GM19035 (cell line): ENCODE measurements at regions not wholly inside any gene's neighbourhood (a gene's known extent, or its start where the extent isn't known, plus 50 kb on each side); places are given as distances from the start of the nearest gene placed in this dataset.
A peak's percentile ranks its signal among the peaks of the same experiment; 100 is the strongest.

Source experiments
- ATAC-seq: cut with Tn5 transposase; IDR thresholded peaks from one replicate; pipeline ENCODE4 v1.9.1; 2021; ENCODE audit not compliant: unreplicated experiment

GRCh38 chr4:41427306-41427882 lies 110.6 kb upstream of the LIMCH1 start:
- ATAC-seq, result no peak

DNA sequence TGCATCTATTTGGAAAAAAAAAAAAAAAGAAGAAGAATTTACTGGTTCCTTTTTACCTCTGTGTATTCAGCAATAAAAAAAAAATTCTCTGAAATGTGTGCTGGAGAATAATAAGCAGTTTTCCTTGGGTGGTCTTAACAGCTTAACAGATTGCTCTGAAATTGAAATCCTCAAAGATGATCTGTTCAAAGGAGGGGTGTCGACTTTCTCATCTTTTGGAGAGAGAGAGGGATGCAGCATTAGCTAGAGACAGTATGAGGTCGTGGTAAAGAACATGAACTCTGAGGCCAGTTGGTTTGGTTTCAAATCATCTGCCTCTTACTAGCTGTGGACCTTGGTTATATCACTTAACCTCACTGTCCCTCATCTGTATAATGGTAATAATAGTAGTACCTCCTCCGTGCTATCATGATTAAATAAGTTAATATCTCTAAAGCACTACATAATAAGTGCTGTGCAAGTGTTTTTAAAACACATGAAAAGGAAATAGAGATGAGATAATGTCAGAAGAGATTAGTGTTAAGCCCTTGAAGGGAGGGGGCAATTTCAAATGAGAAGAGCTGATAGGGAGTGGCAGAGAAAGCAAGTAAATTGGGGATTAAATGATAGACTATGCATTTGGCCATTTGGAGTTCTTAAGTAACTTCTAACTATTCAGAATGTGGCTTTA lies 109.9 kb upstream of the LIMCH1 start:
- no peak for ATAC-seq

- ATAC-seq, result no peak
Observed at GRCh38 chr4:41428601-41429279, 109.2 kb upstream of the LIMCH1 start.

DNA sequence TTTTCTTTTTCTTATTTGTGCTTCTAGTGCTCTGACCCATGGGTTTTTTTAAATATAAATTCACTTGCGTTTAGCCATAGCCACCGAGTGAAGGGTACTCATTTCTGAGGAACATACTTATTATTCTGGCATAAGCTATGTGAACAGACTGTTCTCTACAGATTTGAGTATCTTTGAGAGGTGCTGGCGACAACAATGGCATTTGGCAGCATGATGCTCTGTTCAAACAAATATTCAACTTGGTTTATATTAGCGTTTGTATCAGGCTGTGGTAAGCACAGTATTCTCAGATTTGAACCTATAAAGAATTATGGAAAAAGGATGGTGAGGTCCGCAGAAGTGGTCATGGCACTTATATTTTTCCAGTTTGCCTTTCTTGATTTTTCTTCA lies 108.7 kb upstream of the LIMCH1 start:
- no peak for ATAC-seq

DNA sequence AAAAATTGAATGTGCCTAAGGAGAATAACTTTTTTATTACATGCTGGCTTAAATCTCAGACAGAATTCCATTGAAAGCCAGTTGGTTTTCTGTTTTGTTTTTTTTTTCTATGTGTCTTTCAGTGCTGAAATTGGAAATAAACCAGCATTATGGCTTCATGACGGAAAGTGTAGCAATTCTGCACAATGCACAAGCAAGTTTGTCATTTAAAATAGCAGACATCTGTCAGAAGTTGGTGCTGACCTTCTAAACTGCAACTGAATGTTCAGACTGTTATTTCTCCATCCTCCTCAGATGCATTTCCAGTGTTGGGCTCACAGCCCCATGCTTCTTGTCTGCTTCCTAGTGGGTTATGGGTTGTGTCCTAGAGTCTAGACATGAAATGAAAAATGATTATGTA lies 107.2 kb upstream of the LIMCH1 start:
- ATAC-seq, result no peak

DNA sequence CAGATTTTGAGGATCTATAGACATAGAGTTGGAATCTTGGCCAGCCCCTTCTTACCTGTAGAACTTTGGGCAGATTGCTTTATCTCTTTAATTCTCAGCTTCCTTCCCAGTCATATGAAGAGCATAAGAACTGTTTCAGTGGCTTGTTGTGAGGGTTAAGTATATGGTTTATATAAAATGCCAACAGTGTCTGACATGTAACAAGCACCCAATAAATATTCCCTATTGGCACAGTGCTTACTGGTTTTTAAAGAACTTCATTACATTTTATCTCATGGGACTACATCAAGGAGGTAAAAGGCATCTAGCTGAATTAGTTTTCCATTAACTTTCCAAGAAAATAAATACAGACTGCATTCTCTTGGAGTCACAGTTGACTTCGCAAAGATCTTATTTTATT lies 106.7 kb upstream of the LIMCH1 start:
- ATAC-seq, result no peak

- ATAC-seq, result no peak
Observed at GRCh38 chr4:41432219-41432618, 105.7 kb upstream of the LIMCH1 start.

- no peak for ATAC-seq
Observed at GRCh38 chr4:41432881-41433280, 105.1 kb upstream of the LIMCH1 start.

DNA sequence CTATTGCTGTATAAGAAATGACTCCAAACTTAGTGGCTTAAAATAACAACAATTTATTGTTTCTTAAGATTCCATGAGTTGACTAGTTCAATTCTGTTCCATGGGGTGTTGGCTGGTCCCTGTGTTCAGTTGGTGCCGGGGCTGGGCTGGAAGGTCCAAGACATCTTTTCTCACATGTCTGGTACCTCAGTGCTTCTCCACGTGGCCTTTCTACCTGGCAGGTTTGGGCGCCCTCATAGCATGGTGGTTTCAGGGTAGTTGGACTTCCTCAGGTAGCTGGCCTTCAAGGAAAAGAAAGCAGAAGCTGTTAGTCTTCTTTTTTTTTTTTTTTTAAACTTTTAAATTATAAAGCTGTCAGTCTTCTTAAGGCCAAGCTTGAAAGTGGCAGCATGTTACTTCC lies 104.6 kb upstream of the LIMCH1 start:
- no peak for ATAC-seq

GRCh38 chr4:41435510-41435909 lies 102.4 kb upstream of the LIMCH1 start:
- ATAC-seq, result no peak

DNA sequence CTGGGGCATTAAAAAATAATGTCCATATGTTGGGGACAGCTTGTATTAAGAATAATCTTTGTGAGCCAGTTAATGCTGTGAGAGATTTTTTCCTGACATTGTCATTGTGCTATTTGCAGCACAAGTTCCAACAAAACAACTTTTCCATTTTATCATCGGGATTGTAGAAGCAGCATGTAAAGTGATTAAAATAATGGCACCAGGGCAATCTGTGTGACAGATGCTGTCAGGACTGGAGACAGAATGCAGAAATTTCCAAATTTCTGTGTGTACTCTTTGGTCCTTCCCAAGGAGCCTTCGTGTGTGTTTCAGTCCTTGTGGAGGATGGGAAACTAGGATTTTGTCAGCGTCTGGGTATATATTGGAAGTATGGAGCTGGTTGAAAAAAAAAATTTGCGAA lies 101.5 kb upstream of the LIMCH1 start:
- no peak for ATAC-seq

DNA sequence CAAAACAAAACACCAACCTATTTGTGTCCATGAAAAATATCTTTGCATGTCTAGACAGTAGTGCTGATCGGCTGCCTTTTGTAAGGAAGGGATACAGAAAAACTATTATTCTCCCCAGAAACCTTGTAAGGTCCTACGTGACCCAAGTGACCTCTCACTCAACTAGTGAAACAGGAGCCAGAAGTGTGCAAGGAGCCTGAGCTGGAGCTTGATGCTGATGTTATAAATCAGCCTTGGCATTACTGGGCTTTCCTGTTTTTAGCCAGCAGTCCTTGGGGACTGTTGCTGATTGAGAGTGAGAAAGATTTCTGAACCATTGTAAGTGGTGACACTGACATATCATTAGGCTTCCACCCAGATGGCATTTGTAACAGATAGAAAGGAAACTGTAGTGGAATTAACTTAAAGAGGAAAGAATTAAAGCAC lies 100.8 kb upstream of the LIMCH1 start:
- peak; percentile 52 for ATAC-seq

DNA sequence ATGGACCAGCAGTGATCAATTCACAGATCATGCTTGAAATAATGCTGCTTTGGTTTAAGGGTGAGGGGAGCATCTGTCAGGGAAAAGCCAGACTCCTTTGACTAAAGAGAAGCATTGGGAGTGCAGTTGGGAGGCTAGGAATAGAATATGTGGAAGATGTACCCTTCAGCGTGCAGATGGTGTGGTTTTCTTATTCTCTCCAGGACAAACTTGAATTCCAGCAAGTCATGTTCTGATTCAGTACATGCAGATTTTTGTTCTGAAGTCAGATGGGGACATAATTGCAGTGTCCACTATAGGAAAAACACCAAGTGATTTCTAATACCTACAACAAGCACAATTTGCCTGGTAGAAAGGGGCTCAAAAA lies 99.0 kb upstream of the LIMCH1 start:
- no peak for ATAC-seq

DNA sequence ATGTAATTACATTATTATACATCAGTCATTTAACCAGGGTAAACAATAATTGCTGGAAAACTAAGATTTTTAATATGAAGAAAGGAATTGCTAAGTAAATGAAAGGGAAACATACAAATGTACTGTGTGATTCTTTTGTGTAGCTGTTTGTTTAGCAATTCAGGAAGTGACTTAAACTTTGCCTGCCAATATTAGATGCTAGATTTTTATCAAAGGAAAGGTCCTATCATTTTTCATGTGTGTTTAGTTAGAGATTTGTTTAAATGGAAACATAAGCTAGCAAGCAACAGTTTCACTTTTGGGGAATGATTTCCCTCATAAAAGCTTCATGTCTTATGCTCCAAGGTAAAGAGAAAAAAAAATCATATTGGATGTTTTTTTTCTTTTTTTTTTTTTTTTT lies 95.1 kb upstream of the LIMCH1 start:
- no peak for ATAC-seq

DNA sequence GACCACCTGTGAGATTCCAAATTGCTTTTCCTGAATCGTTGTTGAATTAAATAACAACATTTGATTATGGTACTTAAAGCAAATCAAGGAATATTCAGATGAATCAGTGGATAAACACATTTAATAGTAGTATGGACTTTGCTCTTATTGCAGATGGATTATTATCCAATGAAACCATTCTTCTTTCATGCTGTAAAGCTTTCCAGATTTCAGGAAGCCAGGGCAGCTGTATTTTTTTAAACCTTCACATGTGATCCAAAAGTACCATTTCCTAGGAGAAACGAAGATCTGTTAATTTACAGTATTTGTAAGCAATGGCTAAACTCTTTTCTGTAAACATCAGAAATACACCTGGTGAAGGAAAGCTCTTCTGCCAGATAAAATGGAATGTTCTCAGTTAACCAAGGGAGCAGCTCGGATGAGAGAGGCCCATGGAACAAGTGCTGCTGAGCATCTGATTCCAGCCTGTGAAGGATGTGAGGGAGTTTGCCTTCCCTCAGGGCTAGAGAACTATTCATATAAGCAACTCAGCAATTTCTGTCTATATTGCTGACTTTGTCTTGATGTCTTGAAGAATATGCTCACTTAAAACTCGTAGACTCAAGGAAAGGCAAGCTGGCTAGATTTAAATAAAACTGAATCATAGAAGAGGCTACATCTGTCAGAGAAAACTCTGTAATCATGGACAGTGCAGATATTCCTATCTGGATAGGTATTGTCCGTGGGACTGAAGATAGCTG lies 94.4 kb upstream of the LIMCH1 start:
- ATAC-seq, result no peak

GRCh38 chr4:41446391-41446790 lies 91.6 kb upstream of the LIMCH1 start:
- ATAC-seq, result no peak

GRCh38 chr4:41446981-41447725 lies 90.8 kb upstream of the LIMCH1 start:
- ATAC-seq, result no peak

DNA sequence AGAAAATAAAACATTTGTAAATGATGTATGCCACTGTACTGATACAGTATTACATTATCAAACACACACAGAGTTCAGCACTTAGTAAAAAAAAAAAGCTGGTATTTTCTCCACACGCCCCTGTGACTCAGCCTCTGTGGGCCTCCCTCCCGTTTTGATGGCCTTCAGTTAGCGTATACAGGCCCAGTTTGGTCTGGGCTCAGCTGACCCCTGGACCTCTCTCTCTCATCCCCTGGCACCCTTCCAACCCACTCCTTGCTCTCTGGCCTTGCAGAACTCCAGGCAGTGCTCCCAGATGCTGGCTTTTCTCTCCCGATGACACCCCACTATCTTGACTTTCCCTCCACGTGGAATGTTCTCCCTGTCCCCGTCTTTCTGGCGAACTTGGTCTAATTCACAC lies 89.0 kb upstream of the LIMCH1 start:
- no peak for ATAC-seq

DNA sequence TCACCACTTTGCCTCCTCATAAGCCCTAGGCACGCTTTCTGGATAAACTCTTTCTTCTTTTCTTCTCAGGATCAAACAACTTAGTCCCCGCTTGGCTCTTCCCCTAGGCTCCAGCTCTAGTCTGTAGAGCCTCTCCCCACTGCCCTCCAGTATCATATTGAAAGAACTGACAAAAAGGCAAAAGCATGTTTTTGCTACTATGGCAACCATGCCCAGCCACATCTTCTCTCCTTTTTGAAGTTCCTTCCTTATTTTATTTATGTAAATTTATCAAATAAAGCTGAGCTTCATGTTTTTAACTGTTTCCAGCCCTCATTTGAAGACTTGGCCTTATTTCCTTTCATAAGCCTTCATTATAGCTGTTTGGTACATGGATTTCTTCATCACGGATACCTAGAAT lies 86.0 kb upstream of the LIMCH1 start:
- ATAC-seq, result no peak

- no peak for ATAC-seq
Observed at GRCh38 chr4:41452484-41453225, 85.3 kb upstream of the LIMCH1 start.

- no peak for ATAC-seq
Observed at GRCh38 chr4:41454423-41454822, 83.5 kb upstream of the LIMCH1 start.
